ENCODE measurements at regions not wholly inside any gene's neighbourhood (a gene's known extent, or its start where the extent isn't known, plus 50 kb on each side); places are given as distances from the start of the nearest gene placed in this dataset.
"Not testable (repeated sequence)": the region's sequence is repeated elsewhere in the genome, so short reads cannot be mapped to it uniquely, and the experiment has no call there.

- DNase-seq (ENCODE audit: low spot score): no peak
- in situ Hi-C loops (cut with HindIII; ENCODE audit: low sequenced_read_pairs): no loop called here
These were observed 605.2 kb downstream of the EBF1 start for GRCh38 chr5:158494541-158494940.

- DNase-seq (ENCODE audit: low spot score); in situ Hi-C loops (cut with HindIII; ENCODE audit: low sequenced_read_pairs): not testable (repeated sequence)
These were observed 605.7 kb downstream of the EBF1 start for GRCh38 chr5:158494044-158494443.

- DNase-seq (ENCODE audit: low spot score): no peak
- in situ Hi-C loops (cut with HindIII; ENCODE audit: low sequenced_read_pairs): no loop called here
These were observed 606.9 kb downstream of the EBF1 start for GRCh38 chr5:158492841-158493242.

GRCh38 chr5:158492136-158492535, 607.6 kb downstream of the EBF1 start:
- in situ Hi-C loops (cut with HindIII; ENCODE audit: low sequenced_read_pairs): no loop called here
- no peak for DNase-seq (ENCODE audit: low spot score)

GRCh38 chr5:158487664-158488063, 612.1 kb downstream of the EBF1 start:
- in situ Hi-C loops (cut with HindIII; ENCODE audit: low sequenced_read_pairs): no loop called here

GRCh38 chr5:158487156-158487555, 612.6 kb downstream of the EBF1 start:
- in situ Hi-C loops (cut with HindIII; ENCODE audit: low sequenced_read_pairs): no loop called here
- DNase-seq (ENCODE audit: low spot score): no peak

More at GRCh38 chr5:158487664-158488063, 612.1 kb downstream of the EBF1 start:
- DNase-seq (ENCODE audit: low spot score): no peak

- DNase-seq (ENCODE audit: low spot score): no peak
- in situ Hi-C loops (cut with HindIII; ENCODE audit: low sequenced_read_pairs): no loop called here
These were observed 613.1 kb downstream of the EBF1 start for GRCh38 chr5:158486566-158486965.

- in situ Hi-C loops (cut with HindIII; ENCODE audit: low sequenced_read_pairs): no loop called here
- DNase-seq (ENCODE audit: low spot score): no peak
These were observed 614.1 kb downstream of the EBF1 start for GRCh38 chr5:158485604-158486081.

GRCh38 chr5:158485047-158485446, 614.7 kb downstream of the EBF1 start:
- in situ Hi-C loops (cut with HindIII; ENCODE audit: low sequenced_read_pairs): no loop called here
- DNase-seq (ENCODE audit: low spot score): peak; percentile 6

GRCh38 chr5:158484150-158484549, 615.6 kb downstream of the EBF1 start:
- DNase-seq (ENCODE audit: low spot score): no peak
- in situ Hi-C loops (cut with HindIII; ENCODE audit: low sequenced_read_pairs): no loop called here

- DNase-seq (ENCODE audit: low spot score): no peak
- in situ Hi-C loops (cut with HindIII; ENCODE audit: low sequenced_read_pairs): no loop called here
These were observed 616.3 kb downstream of the EBF1 start for GRCh38 chr5:158483281-158483860.

- DNase-seq (ENCODE audit: low spot score): no peak
- in situ Hi-C loops (cut with HindIII; ENCODE audit: low sequenced_read_pairs): no loop called here
These were observed 617.6 kb downstream of the EBF1 start for GRCh38 chr5:158482125-158482524.

- in situ Hi-C loops (cut with HindIII; ENCODE audit: low sequenced_read_pairs): no loop called here
- no peak for DNase-seq (ENCODE audit: low spot score)
These were observed 619.2 kb upstream of the CLINT1 start for GRCh38 chr5:158478139-158478538.

GRCh38 chr5:158477214-158477613, 618.3 kb upstream of the CLINT1 start:
- in situ Hi-C loops (cut with HindIII; ENCODE audit: low sequenced_read_pairs): no loop called here
- no peak for DNase-seq (ENCODE audit: low spot score)

GRCh38 chr5:158473016-158473635, 614.2 kb upstream of the CLINT1 start:
- in situ Hi-C loops (cut with HindIII; ENCODE audit: low sequenced_read_pairs): no loop called here
- no peak for DNase-seq (ENCODE audit: low spot score)

- no peak for DNase-seq (ENCODE audit: low spot score)
- in situ Hi-C loops (cut with HindIII; ENCODE audit: low sequenced_read_pairs): no loop called here
These were observed 612.6 kb upstream of the CLINT1 start for GRCh38 chr5:158471535-158471924.

- in situ Hi-C loops (cut with HindIII; ENCODE audit: low sequenced_read_pairs): no loop called here
- DNase-seq (ENCODE audit: low spot score): no peak
These were observed 612.0 kb upstream of the CLINT1 start for GRCh38 chr5:158470764-158471534.

GRCh38 chr5:158468444-158468843, 609.5 kb upstream of the CLINT1 start:
- DNase-seq (ENCODE audit: low spot score): no peak
- in situ Hi-C loops (cut with HindIII; ENCODE audit: low sequenced_read_pairs): no loop called here

GRCh38 chr5:158466191-158466590, 607.2 kb upstream of the CLINT1 start:
- no peak for DNase-seq (ENCODE audit: low spot score)
- in situ Hi-C loops (cut with HindIII; ENCODE audit: low sequenced_read_pairs): no loop called here

Data from G401 (cell line).